ENCODE measurements at regions not wholly inside any gene's neighbourhood (a gene's known extent, or its start where the extent isn't known, plus 50 kb on each side); places are given as distances from the start of the nearest gene placed in this dataset.

- TF ChIP-seq YY1 (IDR thresholded peaks at IDR 0.05; ENCODE audit: insufficient read depth, insufficient read length), result no peak
- no peak for TF ChIP-seq ZNF274 (IDR thresholded peaks at IDR 0.05; ENCODE audit: low read depth, low read length)
Observed at GRCh38 chr4:126955292-126956183, 677.2 kb upstream of the INTU start.
